T-helper 9 cell (primary cell): ENCODE measurements at regions not wholly inside any gene's neighbourhood (a gene's known extent, or its start where the extent isn't known, plus 50 kb on each side); places are given as distances from the start of the nearest gene placed in this dataset.
"Not testable (repeated sequence)": the region's sequence is repeated elsewhere in the genome, so short reads cannot be mapped to it uniquely, and the experiment has no call there.

Experiments used
- DNase-seq: peaks from one replicate; pipeline ENCODE4 v3.0.0-alpha.2; 2020

DNA sequence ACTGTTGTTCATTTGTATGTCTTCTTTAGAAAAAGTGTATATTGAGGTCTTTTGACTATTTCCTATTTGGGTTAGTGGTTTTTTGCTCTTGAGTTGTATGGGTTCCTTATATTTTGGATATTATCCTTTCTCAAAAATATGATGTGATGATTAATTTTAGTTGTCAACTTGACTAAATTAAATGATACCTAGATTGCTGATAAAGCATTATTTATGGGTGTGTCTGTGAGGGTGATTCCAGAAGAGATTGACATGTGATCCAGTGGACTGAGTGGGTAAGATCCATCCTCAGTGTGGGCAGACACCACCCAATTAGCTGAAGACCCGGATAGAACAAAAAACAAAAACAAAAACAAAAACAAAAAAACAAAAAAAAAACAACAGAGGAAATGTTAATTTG lies 115.1 kb upstream of the KIF2A start:
- no peak for DNase-seq

- DNase-seq, result no peak
These were observed 113.0 kb upstream of the KIF2A start for GRCh38 chr5:62192958-62193357.

DNA sequence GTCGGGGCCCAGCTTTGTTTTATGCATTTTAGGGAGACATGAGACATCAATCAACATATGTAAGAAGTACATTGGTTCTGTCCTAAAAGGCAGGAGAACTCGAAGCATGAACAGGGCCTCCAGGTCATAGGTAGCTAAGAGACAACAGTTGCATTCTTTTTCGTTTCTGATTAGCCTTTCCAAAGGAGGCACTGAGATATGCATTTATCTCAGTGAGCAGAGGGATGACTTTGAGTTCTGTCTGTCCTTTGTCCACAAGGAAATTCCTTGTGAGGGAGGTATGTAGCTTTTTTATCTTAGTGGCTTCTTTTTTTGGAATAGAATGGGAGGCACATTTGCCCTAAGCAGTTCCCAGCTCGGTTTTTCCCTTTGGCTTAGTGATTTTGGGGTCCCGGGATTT lies 109.5 kb upstream of the KIF2A start:
- DNase-seq, result not testable (repeated sequence)

GRCh38 chr5:62197697-62198096 lies 108.3 kb upstream of the KIF2A start:
- no peak for DNase-seq

DNA sequence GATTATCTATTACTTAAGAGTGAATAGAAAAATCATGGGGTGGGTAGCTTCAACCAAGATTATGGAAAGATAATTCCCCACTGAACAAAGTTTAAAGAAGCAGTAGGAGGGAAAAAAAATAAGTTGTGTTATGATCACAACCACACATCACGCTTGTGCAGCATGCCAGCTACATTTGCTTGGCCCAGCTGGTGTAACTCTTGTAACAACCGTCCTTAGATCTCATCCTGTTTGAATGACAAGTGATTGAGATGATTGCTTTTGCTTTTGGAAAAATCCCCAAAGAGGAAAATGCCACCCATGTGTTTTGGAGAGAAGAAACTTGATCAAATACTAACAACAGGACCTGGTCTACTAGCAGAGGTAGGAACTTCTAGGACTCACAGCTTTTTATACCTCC lies 107.6 kb upstream of the KIF2A start:
- DNase-seq, result no peak

DNA sequence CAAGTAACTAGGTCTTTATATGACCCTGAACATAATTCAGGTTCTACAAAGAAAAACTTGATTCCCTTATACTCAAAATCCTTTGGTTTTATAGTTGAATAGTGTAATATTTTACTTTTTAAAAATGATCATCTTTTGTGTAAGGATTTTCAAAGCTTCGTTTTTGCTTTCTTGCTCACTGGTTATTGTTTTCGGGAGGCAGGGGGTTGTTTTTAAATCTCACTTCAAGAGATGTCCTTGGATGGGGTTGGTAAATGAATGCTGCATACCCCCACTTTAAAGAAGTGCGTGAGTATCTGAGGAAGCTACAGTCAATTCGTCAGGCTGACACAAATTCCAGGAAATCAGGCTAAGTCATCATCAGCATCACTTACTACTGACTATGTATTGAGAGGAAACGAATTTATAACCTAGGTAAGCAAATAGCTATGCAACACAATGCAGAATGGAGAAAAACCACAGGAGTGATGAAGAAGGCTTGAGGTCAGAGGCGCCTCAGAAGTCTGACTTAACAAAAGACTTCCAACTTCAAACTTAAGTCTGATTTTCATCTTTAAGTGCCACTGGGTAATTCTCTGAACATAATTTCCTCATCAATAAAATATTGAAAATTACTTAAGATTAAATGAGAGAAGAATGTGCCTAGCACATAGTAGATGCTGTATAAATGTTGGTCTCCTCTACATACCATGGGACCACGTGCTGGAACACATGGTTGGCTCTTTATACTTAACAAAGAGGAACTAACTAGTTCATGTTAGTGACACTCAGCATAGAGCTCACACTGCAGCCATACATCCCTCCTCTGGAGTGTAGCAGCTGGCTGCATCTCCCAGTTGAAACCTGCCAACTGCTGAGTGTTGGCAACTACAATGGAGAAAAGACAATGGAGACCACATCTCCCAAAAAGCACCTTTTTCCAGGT lies 106.0 kb upstream of the KIF2A start:
- DNase-seq, result no peak

DNA sequence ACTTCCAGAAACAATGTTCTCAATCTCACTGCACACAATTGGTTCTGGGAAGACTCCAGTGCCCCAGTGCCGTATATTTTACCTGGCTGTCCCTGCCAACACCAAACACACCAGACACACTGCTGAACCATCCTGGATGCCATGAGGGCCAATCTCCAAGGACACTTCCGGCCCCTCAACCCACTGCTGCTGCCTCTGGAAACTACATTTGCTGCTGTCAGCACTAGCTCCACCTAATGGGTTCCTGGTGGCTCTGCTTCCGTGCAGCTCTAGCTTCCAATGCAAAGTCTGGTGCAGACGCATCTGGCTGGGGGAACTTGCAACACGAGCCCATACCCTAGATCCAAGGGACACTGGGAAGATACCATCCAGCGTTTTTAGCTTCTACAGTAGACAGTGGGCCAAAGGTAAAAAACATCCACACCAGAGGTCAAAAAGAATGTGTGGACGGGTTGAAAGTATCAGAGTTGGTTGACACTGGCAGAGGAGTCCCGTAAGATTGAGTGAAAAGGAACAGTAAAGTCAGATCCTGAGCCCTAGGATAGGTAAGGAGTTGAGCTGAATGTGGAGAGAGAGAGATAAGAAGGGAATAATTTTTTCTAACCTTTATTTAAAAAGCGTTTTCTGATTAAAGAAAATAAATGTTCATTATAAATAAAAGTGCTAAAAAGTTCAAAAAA lies 99.7 kb upstream of the KIF2A start:
- no peak for DNase-seq

DNA sequence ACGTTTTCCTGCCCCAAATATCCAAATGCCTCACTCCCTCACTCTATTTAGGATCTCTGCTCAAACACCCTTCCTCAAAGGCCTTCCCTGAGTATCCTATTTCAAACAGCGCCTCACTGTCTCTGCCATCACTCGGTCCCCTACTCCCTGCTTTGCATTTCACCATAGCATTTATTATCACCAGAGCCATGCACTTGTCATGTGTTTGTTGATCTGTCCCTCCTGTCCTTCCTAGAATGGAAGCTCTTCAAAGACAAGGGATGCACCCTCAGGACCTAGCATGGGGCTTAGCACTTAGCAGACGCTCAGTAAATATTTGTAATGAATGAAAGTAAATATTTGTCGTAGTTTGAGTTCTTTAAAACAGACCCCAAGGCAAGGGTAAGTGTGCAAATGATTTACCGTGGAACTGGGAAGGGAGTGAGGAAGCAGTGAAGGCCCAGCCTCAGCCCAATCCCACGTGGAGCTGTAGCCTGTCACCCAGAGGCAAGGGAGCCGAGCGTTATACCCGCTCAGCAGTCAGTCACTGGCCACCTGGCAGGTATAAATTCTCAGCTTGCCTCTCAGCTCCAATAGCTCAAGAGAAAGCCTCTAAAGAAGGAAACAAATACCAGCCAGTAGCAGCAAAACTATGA lies 97.7 kb upstream of the KIF2A start:
- DNase-seq, result no peak

GRCh38 chr5:62211405-62211804 lies 94.6 kb upstream of the KIF2A start:
- no peak for DNase-seq

- DNase-seq, result no peak
These were observed 93.4 kb upstream of the KIF2A start for GRCh38 chr5:62212648-62213047.

DNA sequence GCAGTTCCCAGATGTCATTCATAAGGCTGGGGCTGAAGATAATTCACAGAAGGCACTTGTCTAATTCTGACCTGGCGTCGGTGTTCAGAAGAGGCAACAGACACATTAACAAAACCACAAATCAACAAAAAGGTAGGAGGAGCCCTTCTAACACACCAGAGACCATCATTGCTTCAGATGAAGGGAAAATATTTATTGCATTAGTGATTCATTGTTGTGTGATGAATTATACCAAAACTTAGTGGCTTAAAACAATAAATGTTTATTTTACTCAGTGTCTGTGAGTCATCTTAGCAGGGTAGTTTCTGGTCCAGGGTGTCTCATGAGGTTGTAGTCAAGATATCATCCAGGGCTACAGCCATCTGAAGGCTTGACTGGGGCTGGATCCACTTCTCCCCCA lies 91.3 kb upstream of the KIF2A start:
- no peak for DNase-seq

- not testable (repeated sequence) for DNase-seq
These were observed 89.4 kb upstream of the KIF2A start for GRCh38 chr5:62216603-62217002.

GRCh38 chr5:62217095-62217494 lies 88.9 kb upstream of the KIF2A start:
- DNase-seq, result not testable (repeated sequence)

- not testable (repeated sequence) for DNase-seq
These were observed 87.1 kb upstream of the KIF2A start for GRCh38 chr5:62218860-62219259.

GRCh38 chr5:62221881-62222280 lies 84.1 kb upstream of the KIF2A start:
- not testable (repeated sequence) for DNase-seq

DNA sequence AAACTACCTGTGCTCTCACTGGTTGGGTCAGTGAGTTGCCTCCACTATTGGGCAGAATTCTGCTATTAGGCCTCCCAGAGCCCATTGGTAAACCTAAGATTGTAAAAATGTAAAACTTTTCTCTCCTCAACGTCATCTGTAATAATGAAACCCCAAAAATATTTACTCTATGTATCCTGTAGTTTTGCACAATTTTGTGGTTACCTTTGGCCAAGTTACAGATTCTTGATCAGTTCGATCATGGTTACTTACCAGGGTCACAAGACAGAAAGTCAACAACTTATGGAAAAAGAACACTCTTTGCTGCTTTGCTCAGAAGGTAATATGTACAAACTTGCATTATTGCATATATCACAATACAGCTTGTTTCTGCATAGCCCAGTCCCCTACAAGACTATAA lies 83.7 kb upstream of the KIF2A start:
- DNase-seq, result not testable (repeated sequence)

- peak; percentile 56 for DNase-seq
These were observed 82.7 kb upstream of the KIF2A start for GRCh38 chr5:62223312-62223670.

GRCh38 chr5:62224987-62225601 lies 80.9 kb upstream of the KIF2A start:
- not testable (repeated sequence) for DNase-seq

GRCh38 chr5:62230876-62231388 lies 75.1 kb upstream of the KIF2A start:
- not testable (repeated sequence) for DNase-seq

- DNase-seq, result no peak
These were observed 74.4 kb upstream of the KIF2A start for GRCh38 chr5:62231576-62231975.

- not testable (repeated sequence) for DNase-seq
These were observed 73.8 kb upstream of the KIF2A start for GRCh38 chr5:62232218-62232617.

DNA sequence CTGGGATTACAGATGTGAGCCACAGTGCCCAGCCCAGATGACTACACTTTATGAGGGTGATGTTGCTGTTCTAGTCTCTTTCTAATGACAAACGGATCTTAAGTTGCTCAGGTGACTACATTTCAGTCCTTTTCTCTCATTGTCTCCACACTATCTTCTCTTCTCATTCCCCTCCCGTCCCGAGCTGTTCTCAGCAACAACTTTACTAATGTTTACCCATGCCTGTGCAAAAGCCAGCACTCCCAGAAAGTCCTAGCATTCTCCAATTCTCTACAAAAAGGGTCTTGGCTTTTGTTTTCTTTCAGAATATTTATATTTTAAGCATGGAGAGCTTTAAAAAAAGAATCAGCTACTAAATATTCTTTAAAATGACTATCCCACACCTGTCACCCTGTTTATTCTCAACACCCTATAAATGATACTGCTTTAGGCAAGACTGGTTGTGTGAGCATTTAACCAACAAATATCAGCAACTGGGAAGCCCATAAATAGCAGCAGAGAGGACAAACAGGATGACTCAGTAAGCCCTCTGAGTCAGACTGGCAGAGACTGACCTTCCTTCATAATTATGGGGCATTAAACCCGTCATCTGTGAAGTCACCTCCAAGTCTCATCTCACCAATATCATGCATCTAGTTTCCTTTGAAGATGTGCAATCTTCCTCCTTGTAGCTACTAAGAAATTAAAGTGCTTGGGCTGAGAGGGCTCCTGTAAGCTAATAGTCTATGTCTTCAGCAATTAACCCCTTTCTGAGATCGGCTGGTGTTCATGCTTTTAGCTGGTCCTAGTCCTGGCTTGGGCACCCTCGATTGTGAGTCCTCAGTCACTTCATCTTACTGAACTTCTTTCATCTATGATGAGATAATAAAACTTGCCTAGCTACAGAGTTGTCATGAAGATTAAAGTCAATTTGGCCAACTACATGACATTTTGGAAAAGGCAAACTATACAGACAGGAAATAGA lies 72.6 kb upstream of the KIF2A start:
- not testable (repeated sequence) for DNase-seq
